Endothelial cell of umbilical vein (primary cell): ENCODE measurements at regions not wholly inside any gene's neighbourhood (a gene's known extent, or its start where the extent isn't known, plus 50 kb on each side); places are given as distances from the start of the nearest gene placed in this dataset.

Experiments used
- BruUV-seq: library from RNA; stranded (reverse); fragments of 400-500 nt; replicated peaks from 2 replicates; lab custom pipeline; 2021; lab: Mats Ljungman, UMichigan
- CTCF ChIA-PET: fragments of 300-600, 350-600 bp; sonication (Branson Sonifier 250); formaldehyde crosslinking; loops from one replicate; lab custom pipeline; 2021; ENCODE audit warnings: antibody characterized with exemption, inconsistent platforms; lab: Charles Lee
- POLR2A ChIA-PET: fragments of 300-600, 350-600 bp; sonication (Branson Sonifier 250); formaldehyde crosslinking; loops from one replicate; lab custom pipeline; 2021; ENCODE audit warnings: antibody characterized with exemption, inconsistent platforms; lab: Charles Lee
- DNase-seq: peaks from one replicate; pipeline ENCODE4 v3.0.0-alpha.2; 2011; ENCODE audit warnings: low read depth, low spot score
- FAIRE-seq: peaks from 2 replicates; lab custom pipeline; 2011; peaks lifted over from hg19 to GRCh38; lab: Jason Lieb, UNC
- H2AFZ ChIP-seq: 2 replicates; pipeline ENCODE4 v1.6.0; 2012; ENCODE audit warnings: low read depth, low read length, control low read depth, inconsistent platforms
- H3K27ac ChIP-seq: 2 replicates; pipeline ENCODE4 v1.5.1; 2011; ENCODE audit warnings: low read depth, mild to moderate bottlenecking, control low read depth, low read length, moderate library complexity; ENCODE audit not compliant: insufficient read depth
- H3K27me3 ChIP-seq, 2 experiments: 2 replicates each; pipeline versions ENCODE4 v1.6.0 to v1.6.1; 2011; ENCODE audit warnings: low read length in 2 of 2, mixed read lengths in 1 of 2; ENCODE audit not compliant: control insufficient read depth in 2 of 2, insufficient read depth in 2 of 2
- H3K36me3 ChIP-seq, 2 experiments: 2 replicates in 1 of 2; 3 replicates in 1 of 2; pipeline ENCODE4 v1.5.1; 2011; ENCODE audit warnings: low read length in 2 of 2, mild to moderate bottlenecking in 1 of 2, moderate library complexity in 1 of 2; ENCODE audit not compliant: control insufficient read depth in 2 of 2, insufficient read depth in 2 of 2; ENCODE audit errors: extremely low read depth in 1 of 2
- H3K4me1 ChIP-seq: 3 replicates; pipeline ENCODE4 v1.5.1; 2011; ENCODE audit warnings: mild to moderate bottlenecking, low read length; ENCODE audit not compliant: control insufficient read depth, insufficient read depth; ENCODE audit errors: extremely low read depth
- H3K4me2 ChIP-seq: 2 replicates; pipeline ENCODE4 v1.6.1; 2011; ENCODE audit warnings: low read length, control low read depth, mixed read lengths; ENCODE audit not compliant: insufficient read depth
- H3K4me3 ChIP-seq, 3 experiments: fragments of 200-600 bp in 1 of 3; sonication (generic), shearing (Covaris generic) in 1 of 3; replicated peaks in 1 of 3; 2 replicates each; pipeline ENCODE4 v1.5.1; 2011 to 2016; ENCODE audit warnings: control low read depth in 3 of 3, low read length in 3 of 3, mild to moderate bottlenecking in 2 of 3, inconsistent platforms in 1 of 3, low read depth in 1 of 3, moderate library complexity in 1 of 3; ENCODE audit not compliant: insufficient read depth in 1 of 3
- H3K79me2 ChIP-seq: 2 replicates; pipeline ENCODE4 v1.6.0; 2012; ENCODE audit warnings: low read length, inconsistent platforms; ENCODE audit not compliant: control insufficient read depth, insufficient read depth
- H3K9ac ChIP-seq: replicated peaks from 2 replicates; pipeline ENCODE3; 2011; ENCODE audit warnings: low read length, control low read depth; ENCODE audit not compliant: insufficient read depth; ENCODE audit errors: extremely low read depth
- H3K9me1 ChIP-seq: replicated peaks from 3 replicates; pipeline ENCODE4 v1.6.0; 2011; ENCODE audit warnings: mild to moderate bottlenecking, low read length; ENCODE audit not compliant: control insufficient read depth, insufficient read depth; ENCODE audit errors: extremely low read depth
- H3K9me3 ChIP-seq: replicated peaks from 2 replicates; pipeline ENCODE4 v1.5.1; 2012; ENCODE audit warnings: low read length, inconsistent platforms; ENCODE audit not compliant: control insufficient read depth, insufficient read depth
- H4K20me1 ChIP-seq: replicated peaks from 2 replicates; pipeline ENCODE3; 2011; ENCODE audit warnings: mild to moderate bottlenecking, low read length; ENCODE audit not compliant: control insufficient read depth, insufficient read depth; ENCODE audit errors: extremely low read depth
- EZH2 ChIP-seq: IDR thresholded peaks from 2 replicates; pipeline ENCODE4 v1.6.1; 2012; ENCODE audit warnings: borderline replicate concordance, low read depth, mild to moderate bottlenecking, moderate library complexity, low read length, inconsistent platforms; ENCODE audit not compliant: severe bottlenecking
- FOS ChIP-seq: IDR thresholded peaks from 2 replicates; pipeline ENCODE4 v1.6.1; 2011; ENCODE audit warnings: mild to moderate bottlenecking, low read length, moderate library complexity, borderline replicate concordance; ENCODE audit not compliant: insufficient read depth
- GATA2 ChIP-seq: IDR thresholded peaks from 2 replicates; pipeline ENCODE4 v1.7.0; 2011; ENCODE audit warnings: low read depth, mild to moderate bottlenecking, moderate library complexity, mixed read lengths, low read length; ENCODE audit not compliant: insufficient read length, insufficient read depth
- JUN ChIP-seq: IDR thresholded peaks from 2 replicates; pipeline ENCODE4 v1.6.1; 2011; ENCODE audit warnings: borderline replicate concordance, low read depth; ENCODE audit not compliant: insufficient read length, insufficient read depth
- MYC ChIP-seq: IDR thresholded peaks from one replicate; pipeline ENCODE4 v1.6.1; 2011; ENCODE audit warnings: mild to moderate bottlenecking, low read depth, low read length
- POLR2A ChIP-seq: IDR thresholded peaks from 2 replicates; pipeline ENCODE4 v1.6.1; 2012; ENCODE audit warnings: low read depth, mild to moderate bottlenecking, control low read depth, low read length
- POLR2AphosphoS5 ChIP-seq: IDR thresholded peaks from 2 replicates; pipeline ENCODE4 v1.6.1; 2012; ENCODE audit warnings: low read depth, mild to moderate bottlenecking, control low read depth, low read length, moderate library complexity; ENCODE audit not compliant: insufficient read depth
- dilution Hi-C: fragments of 300-500 bp; cut with MboI; formaldehyde crosslinking; loops from one replicate; pipeline ENCODE4 v1.15.0; 2019; ENCODE audit warnings: low sequenced_read_pairs; ENCODE audit not compliant: extremely low pct_ligation_motif_present
- intact Hi-C: fragments of 100-400 bp; cut with micrococcal nuclease; formaldehyde crosslinking; loops from one replicate; pipeline ENCODE4 v1.10.0; 2022
- TF ChIP-seq, protein P1 (sequence below), 2 donors: IDR thresholded peaks; 1 replicate in 1 of 2; 2 replicates in 1 of 2; pipeline ENCODE4 v1.5.1; 2011; ENCODE audit warnings: low read length in 2 of 2, mild to moderate bottlenecking in 2 of 2, moderate library complexity in 2 of 2, control low read depth in 1 of 2, inconsistent platforms in 1 of 2, low read depth in 1 of 2; ENCODE audit not compliant: insufficient read depth in 1 of 2; ENCODE audit errors: extremely low read depth in 1 of 2

- POLR2A ChIA-PET, result no interaction called here
- CTCF ChIA-PET, result no interaction called here
- H4K20me1 ChIP-seq, result no peaks in the 10 kb centered on the region
- H3K36me3 ChIP-seq, result peaks cover 13 to 14% of the 10 kb centered on the region in 2 experiments
- H3K79me2 ChIP-seq, result peaks cover 3% of the 10 kb centered on the region
- no TSS peak for BruUV-seq
- H3K9me3 ChIP-seq, result no peaks in the 10 kb centered on the region
- no peak overlapping the region for H3K4me3 ChIP-seq
- dilution Hi-C loops (no loop called here), intact Hi-C loops (no loop called here)
- DNase-seq, result no peak
- no peaks in the 10 kb centered on the region for H3K9me1 ChIP-seq
- H3K9ac ChIP-seq, result no peak overlapping the region
- H3K27me3 ChIP-seq, result no peaks in the 10 kb centered on the region
- no peak for FAIRE-seq
- H3K27ac ChIP-seq, result no peak overlapping the region
- TF ChIP-seq GATA2 (no peak), FOS (no peak), MYC (no peak), POLR2A (no peak), POLR2AphosphoS5 (no peak), JUN (no peak), EZH2 (no peak)
- TF ChIP-seq, protein P1, sequence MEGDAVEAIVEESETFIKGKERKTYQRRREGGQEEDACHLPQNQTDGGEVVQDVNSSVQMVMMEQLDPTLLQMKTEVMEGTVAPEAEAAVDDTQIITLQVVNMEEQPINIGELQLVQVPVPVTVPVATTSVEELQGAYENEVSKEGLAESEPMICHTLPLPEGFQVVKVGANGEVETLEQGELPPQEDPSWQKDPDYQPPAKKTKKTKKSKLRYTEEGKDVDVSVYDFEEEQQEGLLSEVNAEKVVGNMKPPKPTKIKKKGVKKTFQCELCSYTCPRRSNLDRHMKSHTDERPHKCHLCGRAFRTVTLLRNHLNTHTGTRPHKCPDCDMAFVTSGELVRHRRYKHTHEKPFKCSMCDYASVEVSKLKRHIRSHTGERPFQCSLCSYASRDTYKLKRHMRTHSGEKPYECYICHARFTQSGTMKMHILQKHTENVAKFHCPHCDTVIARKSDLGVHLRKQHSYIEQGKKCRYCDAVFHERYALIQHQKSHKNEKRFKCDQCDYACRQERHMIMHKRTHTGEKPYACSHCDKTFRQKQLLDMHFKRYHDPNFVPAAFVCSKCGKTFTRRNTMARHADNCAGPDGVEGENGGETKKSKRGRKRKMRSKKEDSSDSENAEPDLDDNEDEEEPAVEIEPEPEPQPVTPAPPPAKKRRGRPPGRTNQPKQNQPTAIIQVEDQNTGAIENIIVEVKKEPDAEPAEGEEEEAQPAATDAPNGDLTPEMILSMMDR (IDR thresholded peaks at IDR 0.05; ENCODE audit: extremely low read depth in 1 of 2, insufficient read depth in 1 of 2, low read depth in 1 of 2, low read length in 2 of 2), result no peak
- H3K4me2 ChIP-seq, result no peak overlapping the region
- no peak overlapping the region for H2AFZ ChIP-seq
- H3K4me1 ChIP-seq, result peaks cover 24% of the 10 kb centered on the region
Observed at GRCh38 chr20:19949195-19949867, 67.8 kb upstream of the NAA20 start.
